ENCODE measurements at regions not wholly inside any gene's neighbourhood (a gene's known extent, or its start where the extent isn't known, plus 50 kb on each side); places are given as distances from the start of the nearest gene placed in this dataset.

- intact Hi-C loops (cut with DNase I), result no loop called here
These were observed 180.9 kb downstream of the FAM170A start for GRCh38 chr5:119810217-119810616.

GRCh38 chr5:119811458-119811857 is 182.1 kb downstream of the FAM170A start:
- H3K36me3 ChIP-seq, result no peaks in the 10 kb centered on the region
- WGBS, 2 donors, result 83 to 86% methylated on average over 5 of the region's 5 CpGs
- H3K27me3 ChIP-seq, result no peaks in the 10 kb centered on the region
- H3K27ac ChIP-seq, result no peak overlapping the region
- TF ChIP-seq EP300 (IDR thresholded peaks at IDR 0.05) (no peak), POLR2AphosphoS5 (IDR thresholded peaks at IDR 0.05) (no peak)
- no peaks in the 10 kb centered on the region for H3K4me1 ChIP-seq
- H3K9me3 ChIP-seq, result peaks cover 0 to 3% (median 1%) of the 10 kb centered on the region in 4 donors
- no peak overlapping the region for H3K4me3 ChIP-seq
- no peak for DNase-seq
- intact Hi-C loops (cut with DNase I), result no loop called here

More at GRCh38 chr5:119810217-119810616, 180.9 kb downstream of the FAM170A start:
- Histone ChIP-seq H3K27ac (no peak overlapping the region), H3K4me3 (no peak overlapping the region), H3K36me3 (no peaks in the 10 kb centered on the region), H3K27me3 (no peaks in the 10 kb centered on the region), H3K4me1 (no peaks in the 10 kb centered on the region), H3K9me3 (peaks cover 0 to 3% (median 1%) of the 10 kb centered on the region in 4 donors)
- no peak for DNase-seq
- TF ChIP-seq EP300 (IDR thresholded peaks at IDR 0.05), result no peak

DNA sequence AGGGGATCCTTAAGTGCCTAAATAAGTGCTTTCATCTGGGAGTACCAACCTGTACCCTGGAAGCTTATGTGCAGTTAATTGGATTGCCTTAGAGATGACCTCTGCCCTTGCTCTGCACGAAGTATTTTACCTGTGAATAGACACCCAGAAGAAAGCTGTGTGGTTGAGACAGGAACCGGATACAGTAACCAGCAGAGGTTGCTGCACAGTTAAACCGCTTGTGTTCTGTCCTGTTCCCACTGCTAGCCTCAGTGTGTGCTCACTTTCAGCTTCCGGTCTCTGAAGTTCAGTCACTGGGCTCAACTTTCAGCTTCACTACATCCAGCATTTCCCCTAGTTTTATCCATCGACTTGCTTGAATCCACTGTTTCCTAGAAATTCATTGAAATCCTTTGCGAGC is 185.3 kb downstream of the FAM170A start:
- H3K9me3 ChIP-seq, result no peaks in the 10 kb centered on the region
- no peak for DNase-seq
- no peaks in the 10 kb centered on the region for H3K4me1 ChIP-seq
- H3K36me3 ChIP-seq, result no peaks in the 10 kb centered on the region
- H3K27me3 ChIP-seq, result no peaks in the 10 kb centered on the region
- TF ChIP-seq POLR2A (IDR thresholded peaks at IDR 0.05) (no peak), POLR2AphosphoS5 (IDR thresholded peaks at IDR 0.05) (no peak), EP300 (IDR thresholded peaks at IDR 0.05) (no peak)
- TF ChIP-seq, protein P1, sequence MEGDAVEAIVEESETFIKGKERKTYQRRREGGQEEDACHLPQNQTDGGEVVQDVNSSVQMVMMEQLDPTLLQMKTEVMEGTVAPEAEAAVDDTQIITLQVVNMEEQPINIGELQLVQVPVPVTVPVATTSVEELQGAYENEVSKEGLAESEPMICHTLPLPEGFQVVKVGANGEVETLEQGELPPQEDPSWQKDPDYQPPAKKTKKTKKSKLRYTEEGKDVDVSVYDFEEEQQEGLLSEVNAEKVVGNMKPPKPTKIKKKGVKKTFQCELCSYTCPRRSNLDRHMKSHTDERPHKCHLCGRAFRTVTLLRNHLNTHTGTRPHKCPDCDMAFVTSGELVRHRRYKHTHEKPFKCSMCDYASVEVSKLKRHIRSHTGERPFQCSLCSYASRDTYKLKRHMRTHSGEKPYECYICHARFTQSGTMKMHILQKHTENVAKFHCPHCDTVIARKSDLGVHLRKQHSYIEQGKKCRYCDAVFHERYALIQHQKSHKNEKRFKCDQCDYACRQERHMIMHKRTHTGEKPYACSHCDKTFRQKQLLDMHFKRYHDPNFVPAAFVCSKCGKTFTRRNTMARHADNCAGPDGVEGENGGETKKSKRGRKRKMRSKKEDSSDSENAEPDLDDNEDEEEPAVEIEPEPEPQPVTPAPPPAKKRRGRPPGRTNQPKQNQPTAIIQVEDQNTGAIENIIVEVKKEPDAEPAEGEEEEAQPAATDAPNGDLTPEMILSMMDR (IDR thresholded peaks at IDR 0.05), result no peak
- WGBS, 2 donors, result 83 to 86% methylated on average over 6 of the region's 6 CpGs
- no peak overlapping the region for H3K4me3 ChIP-seq
- intact Hi-C loops (cut with DNase I), result no loop called here
- H3K27ac ChIP-seq, result no peak overlapping the region

DNA sequence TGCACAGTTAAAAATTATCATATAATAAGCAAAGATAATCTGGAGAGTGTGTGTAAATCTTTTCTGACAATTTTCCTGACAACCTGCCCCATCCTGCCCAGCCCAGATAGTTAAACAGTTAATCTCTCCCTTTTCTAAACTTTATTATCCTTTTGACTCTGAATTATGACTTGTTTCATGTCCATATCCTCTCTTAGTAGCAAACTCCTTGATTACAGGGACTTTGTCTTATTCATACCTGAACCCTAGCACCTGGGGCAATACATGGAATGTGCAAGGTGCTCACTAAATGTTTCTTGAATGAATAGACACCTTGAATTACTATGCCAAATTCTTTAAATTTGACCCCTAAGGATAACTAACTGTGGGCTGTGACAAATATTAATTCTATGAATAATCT is 186.7 kb downstream of the FAM170A start:
- Histone ChIP-seq H3K4me1 (no peaks in the 10 kb centered on the region), H3K9me3 (no peaks in the 10 kb centered on the region), H3K4me3 (no peak overlapping the region), H3K36me3 (no peaks in the 10 kb centered on the region), H3K27ac (no peak overlapping the region), H3K27me3 (no peaks in the 10 kb centered on the region)
- DNase-seq, result no peak
- TF ChIP-seq POLR2AphosphoS5 (IDR thresholded peaks at IDR 0.05), result no peak
- TF ChIP-seq, protein P1 (IDR thresholded peaks at IDR 0.05), result no peak
- intact Hi-C loops (cut with DNase I), result no loop called here

- intact Hi-C loops (cut with DNase I), result no loop called here
These were observed 190.7 kb downstream of the FAM170A start for GRCh38 chr5:119820016-119820415.

GRCh38 chr5:119820608-119821007 is 191.2 kb downstream of the FAM170A start:
- H3K4me1 ChIP-seq, result no peaks in the 10 kb centered on the region
- no peaks in the 10 kb centered on the region for H3K27me3 ChIP-seq
- no peak overlapping the region for H3K4me3 ChIP-seq
- no peaks in the 10 kb centered on the region for H3K9me3 ChIP-seq
- H3K27ac ChIP-seq, result no peak overlapping the region
- no peak for TF ChIP-seq POLR2A (IDR thresholded peaks at IDR 0.05)
- no peak for TF ChIP-seq EP300 (IDR thresholded peaks at IDR 0.05)
- no peak for TF ChIP-seq POLR2AphosphoS5 (IDR thresholded peaks at IDR 0.05)
- TF ChIP-seq, protein P1 (IDR thresholded peaks at IDR 0.05), result no peak
- 82 to 83% methylated on average over 2 of the region's 2 CpGs for WGBS, 2 donors
- no peak for DNase-seq
- H3K36me3 ChIP-seq, result no peaks in the 10 kb centered on the region
- intact Hi-C loops (cut with DNase I), result no loop called here

More at GRCh38 chr5:119820016-119820415, 190.7 kb downstream of the FAM170A start:
- Histone ChIP-seq H3K27ac (no peak overlapping the region), H3K4me3 (no peak overlapping the region), H3K36me3 (no peaks in the 10 kb centered on the region), H3K4me1 (no peaks in the 10 kb centered on the region), H3K27me3 (no peaks in the 10 kb centered on the region), H3K9me3 (no peaks in the 10 kb centered on the region)
- WGBS, 2 donors, result 86 to 90% methylated on average over 1 of the region's 1 CpG
- TF ChIP-seq POLR2AphosphoS5 (IDR thresholded peaks at IDR 0.05) (no peak), EP300 (IDR thresholded peaks at IDR 0.05) (no peak), POLR2A (IDR thresholded peaks at IDR 0.05) (no peak)
- TF ChIP-seq, protein P1 (IDR thresholded peaks at IDR 0.05), result no peak
- no peak for DNase-seq

Measured in sigmoid colon (tissue), 6 donors.